ENCODE measurements at regions not wholly inside any gene's neighbourhood (a gene's known extent, or its start where the extent isn't known, plus 50 kb on each side); places are given as distances from the start of the nearest gene placed in this dataset.

DNA sequence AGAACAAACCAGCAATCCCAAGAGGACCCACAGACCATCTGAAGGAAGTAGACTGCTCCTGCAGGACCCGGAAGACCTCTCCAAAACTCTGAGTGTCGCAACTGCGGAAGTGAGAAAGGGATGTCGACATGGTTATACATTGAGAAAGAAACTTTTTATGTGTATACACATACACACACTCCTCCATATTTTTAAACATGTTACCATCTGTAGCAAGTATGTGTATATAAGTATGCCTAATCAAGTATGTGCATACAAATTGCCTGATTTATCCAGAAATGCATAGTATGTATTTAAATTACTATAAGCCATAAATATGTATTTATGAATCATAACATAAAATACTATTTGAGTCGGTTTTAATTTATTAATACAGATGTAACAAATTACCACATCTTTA, 1220.7 kb downstream of the CDY2B start:
- WGBS, 5 donors, result 79 to 81% (median 79%) methylated on average over 5 of the region's 5 CpGs; no CpG with 5 or more reads in 2 of the 5 donors
- intact Hi-C loops (cut with DNase I; ENCODE audit: low total_unique reads), result no loop called here
- TF ChIP-seq POLR2AphosphoS5 (IDR thresholded peaks at IDR 0.05), result no peak
- H3K4me3 ChIP-seq, result no peak overlapping the region
- DNase-seq, result no peak
- no peaks in the 10 kb centered on the region for H3K27me3 ChIP-seq (replicated peaks in 1 of 7)
- no peaks in the 10 kb centered on the region for H3K36me3 ChIP-seq
- no peak overlapping the region for H3K27ac ChIP-seq
- no peaks in the 10 kb centered on the region for H3K9me3 ChIP-seq
- H3K4me1 ChIP-seq, result no peaks in the 10 kb centered on the region

- H3K9me3 ChIP-seq, result no peaks in the 10 kb centered on the region
- no peak for TF ChIP-seq POLR2AphosphoS5 (IDR thresholded peaks at IDR 0.05)
- TF ChIP-seq POLR2A (IDR thresholded peaks at IDR 0.05), result no peak
- TF ChIP-seq, protein P1, sequence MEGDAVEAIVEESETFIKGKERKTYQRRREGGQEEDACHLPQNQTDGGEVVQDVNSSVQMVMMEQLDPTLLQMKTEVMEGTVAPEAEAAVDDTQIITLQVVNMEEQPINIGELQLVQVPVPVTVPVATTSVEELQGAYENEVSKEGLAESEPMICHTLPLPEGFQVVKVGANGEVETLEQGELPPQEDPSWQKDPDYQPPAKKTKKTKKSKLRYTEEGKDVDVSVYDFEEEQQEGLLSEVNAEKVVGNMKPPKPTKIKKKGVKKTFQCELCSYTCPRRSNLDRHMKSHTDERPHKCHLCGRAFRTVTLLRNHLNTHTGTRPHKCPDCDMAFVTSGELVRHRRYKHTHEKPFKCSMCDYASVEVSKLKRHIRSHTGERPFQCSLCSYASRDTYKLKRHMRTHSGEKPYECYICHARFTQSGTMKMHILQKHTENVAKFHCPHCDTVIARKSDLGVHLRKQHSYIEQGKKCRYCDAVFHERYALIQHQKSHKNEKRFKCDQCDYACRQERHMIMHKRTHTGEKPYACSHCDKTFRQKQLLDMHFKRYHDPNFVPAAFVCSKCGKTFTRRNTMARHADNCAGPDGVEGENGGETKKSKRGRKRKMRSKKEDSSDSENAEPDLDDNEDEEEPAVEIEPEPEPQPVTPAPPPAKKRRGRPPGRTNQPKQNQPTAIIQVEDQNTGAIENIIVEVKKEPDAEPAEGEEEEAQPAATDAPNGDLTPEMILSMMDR (IDR thresholded peaks at IDR 0.05 in 8 of 11, conservative IDR thresholded peaks at IDR 0.05 in 3 of 11), result no peak
- no peak overlapping the region for H3K27ac ChIP-seq
- H3K4me1 ChIP-seq, result no peaks in the 10 kb centered on the region
- DNase-seq, result no peak
- H3K36me3 ChIP-seq, result no peaks in the 10 kb centered on the region
- WGBS, 5 donors, result 69 to 77% (median 70%) methylated on average over 3 of the region's 3 CpGs; no CpG with 5 or more reads in 2 of the 5 donors
- intact Hi-C loops (cut with DNase I; ENCODE audit: low total_unique reads), result no loop called here
- no peak overlapping the region for H3K4me3 ChIP-seq
- no peaks in the 10 kb centered on the region for H3K27me3 ChIP-seq (replicated peaks in 1 of 7)
Measured at GRCh38 chrY:16653971-16654370, 1226.0 kb downstream of the CDY2B start.

- TF ChIP-seq, protein P1 (IDR thresholded peaks at IDR 0.05 in 8 of 11, conservative IDR thresholded peaks at IDR 0.05 in 3 of 11), result no peak
- TF ChIP-seq POLR2A (IDR thresholded peaks at IDR 0.05) (no peak), POLR2AphosphoS5 (IDR thresholded peaks at IDR 0.05) (no peak)
- intact Hi-C loops (cut with DNase I; ENCODE audit: low total_unique reads), result no loop called here
- Histone ChIP-seq H3K4me1 (no peaks in the 10 kb centered on the region), H3K27me3 (replicated peaks in 1 of 7) (no peaks in the 10 kb centered on the region), H3K36me3 (no peaks in the 10 kb centered on the region), H3K9me3 (no peaks in the 10 kb centered on the region), H3K4me3 (no peak overlapping the region), H3K27ac (no peak overlapping the region)
- DNase-seq, result no peak
- 65 to 76% (median 68%) methylated on average over 3 of the region's 3 CpGs; no CpG with 5 or more reads in 2 of the 5 donors for WGBS, 5 donors
Measured at GRCh38 chrY:16645991-16646390, 1234.0 kb downstream of the CDY2B start.

DNA sequence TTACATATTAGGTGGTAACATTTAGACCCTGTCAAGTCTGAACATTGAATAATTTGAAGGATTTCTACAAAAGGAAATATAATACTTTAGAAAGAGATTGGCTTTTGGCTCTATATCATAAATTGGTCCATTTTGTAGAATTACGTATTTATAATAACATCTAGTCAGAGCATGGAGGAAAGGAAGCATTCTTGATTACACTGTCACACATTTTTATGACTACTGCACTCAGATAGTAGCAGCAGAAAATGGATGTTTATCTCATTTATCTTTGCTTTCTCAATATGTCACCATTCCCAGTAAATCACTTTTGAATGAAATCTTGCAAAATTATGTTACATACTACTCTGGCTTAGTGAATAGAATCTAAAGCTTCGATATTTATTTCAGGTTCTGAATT, 1234.6 kb downstream of the CDY2B start:
- H3K4me3 ChIP-seq, result no peak overlapping the region
- no peaks in the 10 kb centered on the region for H3K9me3 ChIP-seq
- TF ChIP-seq POLR2AphosphoS5 (IDR thresholded peaks at IDR 0.05) (no peak), POLR2A (IDR thresholded peaks at IDR 0.05) (no peak)
- TF ChIP-seq, protein P1 (IDR thresholded peaks at IDR 0.05 in 8 of 11, conservative IDR thresholded peaks at IDR 0.05 in 3 of 11), result no peak
- DNase-seq, result no peak
- no peaks in the 10 kb centered on the region for H3K27me3 ChIP-seq (replicated peaks in 1 of 7)
- WGBS, 5 donors, result 81 to 88% (median 81%) methylated on average over 2 of the region's 2 CpGs; no CpG with 5 or more reads in 2 of the 5 donors
- no peak overlapping the region for H3K27ac ChIP-seq
- no peaks in the 10 kb centered on the region for H3K36me3 ChIP-seq
- intact Hi-C loops (cut with DNase I; ENCODE audit: low total_unique reads), result no loop called here
- H3K4me1 ChIP-seq, result no peaks in the 10 kb centered on the region
